ENCODE measurements at regions not wholly inside any gene's neighbourhood (a gene's known extent, or its start where the extent isn't known, plus 50 kb on each side); places are given as distances from the start of the nearest gene placed in this dataset.

- H4K5ac ChIP-seq (ENCODE audit: insufficient read length, low read depth, low read length) = no peak overlapping the region
- H3K9ac ChIP-seq (ENCODE audit: extremely low read depth, insufficient read length, low read length) = no peak overlapping the region
- no peak overlapping the region for H2AFZ ChIP-seq (ENCODE audit: low read length)
- no peak overlapping the region for H2BK5ac ChIP-seq (ENCODE audit: insufficient read length, low read length)
- no peak overlapping the region for H3K4me2 ChIP-seq (ENCODE audit: insufficient read depth, insufficient read length, low read length)
- WGBS (ENCODE audit: extremely low coverage, insufficient read length, low lambda C conversion rate) = no CpG with 5 or more reads among the region's 5 CpGs
- no peaks in the 10 kb centered on the region for H3K9me3 Mint-ChIP-seq
- no peaks in the 10 kb centered on the region for H3K9me3 ChIP-seq (ENCODE audit: control insufficient read depth, low read depth, low read length)
- H3T11ph ChIP-seq (ENCODE audit: low read length) = no peak overlapping the region
- no peak overlapping the region for H3K27ac ChIP-seq (ENCODE audit: insufficient read length, low read depth, low read length)
- H3K18ac ChIP-seq (ENCODE audit: insufficient read length, low read depth, low read length) = no peak overlapping the region
- no peak overlapping the region for H2BK12ac ChIP-seq (ENCODE audit: insufficient read length, low read depth, low read length)
- no peak overlapping the region for H2BK20ac ChIP-seq (ENCODE audit: low read depth, low read length, poor library complexity, severe bottlenecking)
- H3K4ac ChIP-seq (ENCODE audit: low read depth, low read length) = no peak overlapping the region
- no peaks in the 10 kb centered on the region for H3K27me3 ChIP-seq (ENCODE audit: insufficient read depth, low read length)
- no peak overlapping the region for H2AK5ac ChIP-seq (ENCODE audit: insufficient read length, low read length)
- H4K91ac ChIP-seq (ENCODE audit: insufficient read length, low read depth, low read length) = no peak overlapping the region
- H2BK120ac ChIP-seq (ENCODE audit: low read depth, low read length, poor library complexity, severe bottlenecking) = no peak overlapping the region
- no peak for DNase-seq
- H3K36me3 Mint-ChIP-seq (ENCODE audit: insufficient read depth in 1 of 3, low read depth in 3 of 3) = peaks cover 0 to 3% (median 0%) of the 10 kb centered on the region in 3 experiments; a peak in 1 of 7 replicates
- no peak overlapping the region for H3K56ac ChIP-seq (ENCODE audit: insufficient read length, low read depth, low read length)
- H4K20me1 ChIP-seq (ENCODE audit: control insufficient read depth, insufficient read depth, insufficient read length) = no peaks in the 10 kb centered on the region
- no peak overlapping the region for H3K4me3 Mint-ChIP-seq
- no peaks in the 10 kb centered on the region; the same call in 1 of the 2 replicates for H3K4me1 ChIP-seq (ENCODE audit: insufficient read depth, low read length)
- no peak for TF ChIP-seq CTCF (conservative IDR thresholded peaks at IDR 0.05)
- H3K79me1 ChIP-seq (ENCODE audit: insufficient read depth, low read depth, low read length, poor library complexity, severe bottlenecking) = no peaks in the 10 kb centered on the region
- no peaks in the 10 kb centered on the region for H3K79me2 ChIP-seq (ENCODE audit: insufficient read depth, low read length)
- H4K8ac ChIP-seq (replicated peaks; ENCODE audit: insufficient read length, low read depth, low read length) = no peak overlapping the region
- H3K23ac ChIP-seq (ENCODE audit: insufficient read length, low read depth, low read length) = no peak overlapping the region
- no peak overlapping the region for H3K14ac ChIP-seq (ENCODE audit: insufficient read depth, low read length)
- no peaks in the 10 kb centered on the region for H3K23me2 ChIP-seq (ENCODE audit: insufficient read length, low read depth, low read length, poor library complexity, severe bottlenecking)
- peaks cover 0 to 7% of the 10 kb centered on the region in 2 experiments; a peak in 2 of 4 replicates for H3K4me1 Mint-ChIP-seq
- no peaks in the 10 kb centered on the region for H3K27me3 Mint-ChIP-seq (ENCODE audit: low read depth)
- no peak overlapping the region for H3K27ac Mint-ChIP-seq
- H2BK15ac ChIP-seq (ENCODE audit: low read depth, low read length) = no peak overlapping the region
These were observed 71.9 kb downstream of the SOX11 start for GRCh38 chr2:5764041-5764440.

Data from H9 (cell line).